ENCODE measurements at regions not wholly inside any gene's neighbourhood (a gene's known extent, or its start where the extent isn't known, plus 50 kb on each side); places are given as distances from the start of the nearest gene placed in this dataset.

DNA sequence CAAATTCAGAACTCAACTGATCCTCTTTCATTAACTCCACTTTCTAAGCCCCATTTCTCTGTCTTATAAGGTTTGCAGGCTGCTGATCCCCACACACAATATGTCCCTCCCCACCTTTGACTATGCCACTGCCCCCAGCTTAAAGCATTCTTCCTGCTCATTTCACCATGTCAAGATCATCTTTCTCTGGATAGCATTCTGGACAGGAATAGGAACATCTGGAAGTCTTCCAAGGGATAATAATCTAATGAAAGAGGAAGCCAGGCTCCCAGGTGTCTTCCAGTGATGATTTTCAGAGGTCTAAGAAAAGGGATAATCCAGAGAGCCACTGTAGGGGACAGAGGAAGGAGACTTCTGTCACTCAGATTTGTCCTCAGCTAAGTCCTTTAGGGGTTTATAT is 54.6 kb upstream of the GALNT15 start:
- DNase-seq: no peak

- DNase-seq: no peak
Observed at GRCh38 chr3:16121391-16121790, 53.1 kb upstream of the GALNT15 start.

- DNase-seq: no peak
Observed at GRCh38 chr3:16122155-16122554, 52.3 kb upstream of the GALNT15 start.

- DNase-seq: no peak
Observed at GRCh38 chr3:16122661-16123060, 51.8 kb upstream of the GALNT15 start.

DNA sequence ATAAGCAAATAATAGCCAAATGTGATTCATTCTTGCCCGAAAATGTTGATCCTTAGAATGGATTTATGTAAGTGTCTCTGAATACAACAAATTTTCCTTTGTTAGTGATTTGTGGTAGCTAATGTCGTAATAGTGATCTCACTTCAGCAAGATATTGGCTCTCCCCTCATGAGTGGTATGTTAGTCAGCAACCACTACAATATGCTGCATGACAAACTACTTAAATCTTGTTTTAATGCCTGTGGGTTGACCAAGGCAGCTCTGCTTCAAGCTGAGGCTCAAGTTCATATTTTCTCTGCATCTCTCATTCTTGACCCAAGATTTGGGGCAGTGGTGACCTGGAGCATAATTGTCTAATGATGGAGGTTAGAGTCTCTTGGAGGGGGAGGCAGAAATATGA is 49.8 kb upstream of the GALNT15 start:
- DNase-seq: no peak

Measured in activated CD4-positive, alpha-beta T cell treated with anti-CD3 and anti-CD28 coated beads for 4 hours (primary cell).